Ascending aorta (tissue), 2 donors: ENCODE measurements at regions not wholly inside any gene's neighbourhood (a gene's known extent, or its start where the extent isn't known, plus 50 kb on each side); places are given as distances from the start of the nearest gene placed in this dataset.

Experiments
- DNase-seq, 2 donors: peaks; one replicate each; pipeline ENCODE4 v3.0.0-alpha.2; 2019; ENCODE audit warnings: low spot score in 2 of 2
- H3K27ac ChIP-seq, 2 donors: fragments of 200-600 bp; sonication (generic); one replicate each; pipeline ENCODE4 v1.5.1; 2016 to 2017; ENCODE audit warnings: mild to moderate bottlenecking in 1 of 2
- H3K27me3 ChIP-seq: fragments of 200-600 bp; sonication (generic); one replicate; pipeline ENCODE4 v1.5.1; 2017
- H3K36me3 ChIP-seq, 2 donors: fragments of 200-600 bp; sonication (generic); one replicate each; pipeline ENCODE4 v1.5.1; 2016
- H3K4me1 ChIP-seq, 2 donors: fragments of 200-600 bp; sonication (generic); one replicate each; pipeline ENCODE4 v1.5.1; 2016 to 2017; ENCODE audit warnings: mild to moderate bottlenecking in 1 of 2
- H3K4me3 ChIP-seq, 2 donors: fragments of 200-600 bp; sonication (generic); one replicate each; pipeline ENCODE4 v1.5.1; 2016 to 2017; ENCODE audit warnings: mild to moderate bottlenecking in 1 of 2
- H3K9me3 ChIP-seq, 2 donors: fragments of 200-600 bp; sonication (generic); one replicate each; pipeline ENCODE4 v1.5.1; 2016
- intact Hi-C: fragments of 100-400 bp; cut with DNase I; formaldehyde crosslinking; loops from one replicate; pipeline ENCODE4 v1.15.1; 2023
- TF ChIP-seq, protein P1 (sequence below), 3 experiments: fragments of 200-600 bp in 2 of 3; fragments of 450-650 bp in 1 of 3; sonication (generic) in 2 of 3; IDR thresholded peaks; one replicate each; pipeline ENCODE4 v1.5.1; 2016 to 2019; ENCODE audit warnings: antibody characterized with exemption in 3 of 3, mild to moderate bottlenecking in 1 of 3, moderate library complexity in 1 of 3

DNA sequence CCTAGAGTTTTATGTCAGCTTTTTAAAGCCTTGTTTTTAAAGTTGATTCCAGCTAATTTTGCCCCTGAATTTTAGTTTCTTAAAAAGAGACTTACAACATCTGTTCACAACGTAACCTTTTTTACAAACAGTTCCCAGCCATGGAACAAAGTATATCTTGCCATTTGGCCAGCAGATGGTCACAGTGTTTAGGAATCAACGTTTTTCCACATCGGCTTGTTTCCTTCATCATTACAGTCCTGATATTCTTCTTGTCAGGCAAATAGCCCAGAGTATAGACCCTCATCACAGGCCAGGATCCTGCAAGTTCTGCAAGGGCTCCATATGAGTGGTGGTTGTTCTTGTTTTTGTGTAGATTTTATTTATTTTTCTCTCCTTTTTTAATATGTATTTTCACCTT is 341.7 kb upstream of the HTR1E start:
- DNase-seq: no peak
- Histone ChIP-seq H3K36me3 (no peaks in the 10 kb centered on the region), H3K9me3 (no peaks in the 10 kb centered on the region), H3K27me3 (no peaks in the 10 kb centered on the region), H3K27ac (peak overlapping the region; percentile 2 to 53), H3K4me1 (peaks cover 0 to 17% of the 10 kb centered on the region in 2 donors), H3K4me3 (no peak overlapping the region)
- intact Hi-C loops: no loop called here
- TF ChIP-seq, protein P1, sequence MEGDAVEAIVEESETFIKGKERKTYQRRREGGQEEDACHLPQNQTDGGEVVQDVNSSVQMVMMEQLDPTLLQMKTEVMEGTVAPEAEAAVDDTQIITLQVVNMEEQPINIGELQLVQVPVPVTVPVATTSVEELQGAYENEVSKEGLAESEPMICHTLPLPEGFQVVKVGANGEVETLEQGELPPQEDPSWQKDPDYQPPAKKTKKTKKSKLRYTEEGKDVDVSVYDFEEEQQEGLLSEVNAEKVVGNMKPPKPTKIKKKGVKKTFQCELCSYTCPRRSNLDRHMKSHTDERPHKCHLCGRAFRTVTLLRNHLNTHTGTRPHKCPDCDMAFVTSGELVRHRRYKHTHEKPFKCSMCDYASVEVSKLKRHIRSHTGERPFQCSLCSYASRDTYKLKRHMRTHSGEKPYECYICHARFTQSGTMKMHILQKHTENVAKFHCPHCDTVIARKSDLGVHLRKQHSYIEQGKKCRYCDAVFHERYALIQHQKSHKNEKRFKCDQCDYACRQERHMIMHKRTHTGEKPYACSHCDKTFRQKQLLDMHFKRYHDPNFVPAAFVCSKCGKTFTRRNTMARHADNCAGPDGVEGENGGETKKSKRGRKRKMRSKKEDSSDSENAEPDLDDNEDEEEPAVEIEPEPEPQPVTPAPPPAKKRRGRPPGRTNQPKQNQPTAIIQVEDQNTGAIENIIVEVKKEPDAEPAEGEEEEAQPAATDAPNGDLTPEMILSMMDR (IDR thresholded peaks at IDR 0.05): no peak

DNA sequence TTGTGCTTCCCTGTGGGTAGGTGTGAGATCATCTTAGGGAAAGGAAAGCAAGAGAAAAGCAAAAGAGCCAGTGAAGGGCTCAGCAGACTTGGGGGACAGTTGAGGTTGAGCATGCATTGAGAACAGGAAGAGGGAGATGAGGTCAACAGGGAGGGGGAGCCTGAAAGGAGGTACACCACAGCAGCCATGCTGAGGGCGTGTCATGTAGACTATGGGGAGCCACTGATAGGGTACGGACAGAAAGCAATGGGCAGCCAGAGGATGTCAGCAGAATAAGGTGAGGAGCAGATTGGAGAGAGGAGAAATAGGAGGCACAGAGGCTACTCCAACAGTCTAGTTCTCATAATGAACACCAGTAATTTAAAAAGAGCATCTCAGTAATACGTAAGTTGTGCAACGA is 351.1 kb upstream of the HTR1E start:
- H3K36me3 ChIP-seq: no peaks in the 10 kb centered on the region
- intact Hi-C loops: no loop called here
- TF ChIP-seq, protein P1 (IDR thresholded peaks at IDR 0.05): no peak
- H3K27me3 ChIP-seq: no peaks in the 10 kb centered on the region
- peaks cover 5 to 27% of the 10 kb centered on the region in 2 donors for H3K9me3 ChIP-seq
- no peak for DNase-seq
- H3K4me3 ChIP-seq: no peak overlapping the region
- H3K4me1 ChIP-seq: no peaks in the 10 kb centered on the region
- H3K27ac ChIP-seq: no peak overlapping the region

DNA sequence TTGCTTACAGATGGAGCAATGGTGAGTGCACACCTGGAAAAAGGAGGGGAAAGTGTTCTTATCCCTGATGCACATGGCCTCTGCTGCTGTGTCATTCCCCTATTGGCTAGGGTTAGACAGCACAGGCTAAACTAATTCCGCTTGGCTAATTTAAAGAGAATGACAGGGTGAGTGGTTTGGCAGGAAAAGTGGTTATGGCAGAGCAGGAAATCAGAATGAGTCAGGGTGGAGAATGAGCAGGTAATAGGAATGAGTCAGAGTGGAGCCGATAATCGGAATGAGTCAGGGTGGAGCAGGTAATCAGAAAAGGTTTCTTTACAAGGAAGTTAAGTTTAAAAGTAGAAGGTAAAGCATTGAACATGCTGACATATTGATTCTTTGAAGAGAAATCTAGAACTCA is 355.5 kb upstream of the HTR1E start:
- Histone ChIP-seq H3K27me3 (no peaks in the 10 kb centered on the region), H3K4me3 (no peak overlapping the region), H3K9me3 (peaks cover 5 to 40% of the 10 kb centered on the region in 2 donors), H3K27ac (no peak overlapping the region), H3K36me3 (no peaks in the 10 kb centered on the region), H3K4me1 (no peaks in the 10 kb centered on the region)
- intact Hi-C loops: no loop called here
- TF ChIP-seq, protein P1 (IDR thresholded peaks at IDR 0.05): no peak
- no peak for DNase-seq

DNA sequence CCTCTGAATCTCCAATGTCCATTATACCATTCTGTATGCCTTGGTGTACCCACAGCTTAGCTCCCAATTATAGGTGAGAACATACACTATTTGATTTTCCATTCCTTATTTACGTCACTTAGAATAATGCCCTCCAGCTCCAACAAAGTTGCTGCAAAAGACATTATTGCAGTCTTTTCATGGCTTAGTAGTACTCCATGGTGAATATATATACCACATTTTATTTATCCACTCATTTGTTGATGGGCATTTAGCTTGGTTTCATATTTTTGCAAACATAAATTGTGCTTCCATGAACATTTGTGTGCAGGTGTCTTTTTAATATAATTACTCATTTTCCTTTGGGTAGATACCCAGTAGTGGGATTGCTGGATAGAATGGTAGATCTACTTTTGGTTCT is 374.1 kb upstream of the HTR1E start:
- no peaks in the 10 kb centered on the region for H3K9me3 ChIP-seq
- DNase-seq: no peak
- H3K4me3 ChIP-seq: no peak overlapping the region
- H3K36me3 ChIP-seq: no peaks in the 10 kb centered on the region
- H3K27ac ChIP-seq: no peak overlapping the region
- no peaks in the 10 kb centered on the region for H3K4me1 ChIP-seq
- intact Hi-C loops: no loop called here
- TF ChIP-seq, protein P1 (IDR thresholded peaks at IDR 0.05): no peak
- no peaks in the 10 kb centered on the region for H3K27me3 ChIP-seq

DNA sequence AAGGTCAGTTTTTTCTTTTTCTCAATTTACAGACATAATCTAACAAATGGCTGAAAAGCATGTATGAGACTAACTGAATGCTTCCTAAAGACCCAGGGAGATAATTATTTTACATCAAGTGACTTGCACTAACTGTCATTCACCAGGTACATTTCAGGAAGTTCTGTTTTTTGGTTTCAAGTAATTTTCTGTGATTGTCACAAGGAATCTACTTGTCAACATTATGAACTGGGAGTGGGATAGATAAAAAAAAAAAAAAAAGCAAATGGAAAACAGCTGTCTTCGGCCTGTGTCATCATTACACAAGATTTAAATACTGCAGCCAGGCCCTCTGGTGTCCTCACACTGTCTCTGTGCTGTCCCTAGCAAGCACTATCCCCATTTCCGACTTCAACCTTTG is 379.0 kb upstream of the HTR1E start:
- TF ChIP-seq, protein P1 (IDR thresholded peaks at IDR 0.05): no peak
- no peak overlapping the region for H3K27ac ChIP-seq
- no peaks in the 10 kb centered on the region for H3K36me3 ChIP-seq
- no peaks in the 10 kb centered on the region for H3K9me3 ChIP-seq
- DNase-seq: no peak
- no peaks in the 10 kb centered on the region for H3K27me3 ChIP-seq
- no peak overlapping the region for H3K4me3 ChIP-seq
- intact Hi-C loops: no loop called here
- H3K4me1 ChIP-seq: no peaks in the 10 kb centered on the region

DNA sequence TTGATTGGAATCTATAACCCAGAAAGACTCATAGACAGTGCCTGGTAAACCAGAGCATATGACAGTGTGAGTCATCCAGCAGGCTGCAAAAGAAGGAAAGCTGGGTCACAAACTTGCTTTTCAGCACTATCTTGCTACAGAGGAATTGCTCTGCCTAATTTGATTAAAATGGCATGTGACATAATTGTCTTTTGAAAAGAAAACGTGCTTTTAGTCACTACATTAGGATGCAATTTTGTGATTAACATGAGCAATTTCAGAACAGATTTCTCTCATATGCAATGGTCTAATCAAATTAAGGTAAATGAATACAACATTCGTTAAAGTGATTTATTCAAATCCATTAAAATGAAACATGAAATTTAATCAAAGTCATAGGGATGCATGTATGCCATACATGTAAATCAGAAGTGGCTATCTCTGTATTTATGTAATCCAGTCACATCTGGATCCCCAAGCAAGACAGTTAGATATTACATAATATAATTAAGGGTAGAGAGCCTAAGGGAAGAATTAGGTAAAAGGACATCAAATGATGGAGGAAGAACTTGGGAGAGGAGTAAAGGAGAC is 400.0 kb upstream of the HTR1E start:
- H3K27me3 ChIP-seq: no peaks in the 10 kb centered on the region
- no peak overlapping the region for H3K4me3 ChIP-seq
- intact Hi-C loops: no loop called here
- H3K4me1 ChIP-seq: no peaks in the 10 kb centered on the region
- H3K9me3 ChIP-seq: no peaks in the 10 kb centered on the region
- H3K36me3 ChIP-seq: no peaks in the 10 kb centered on the region
- TF ChIP-seq, protein P1 (IDR thresholded peaks at IDR 0.05): no peak
- H3K27ac ChIP-seq: no peak overlapping the region
- no peak for DNase-seq
